ENCODE measurements at regions not wholly inside any gene's neighbourhood (a gene's known extent, or its start where the extent isn't known, plus 50 kb on each side); places are given as distances from the start of the nearest gene placed in this dataset.

DNA sequence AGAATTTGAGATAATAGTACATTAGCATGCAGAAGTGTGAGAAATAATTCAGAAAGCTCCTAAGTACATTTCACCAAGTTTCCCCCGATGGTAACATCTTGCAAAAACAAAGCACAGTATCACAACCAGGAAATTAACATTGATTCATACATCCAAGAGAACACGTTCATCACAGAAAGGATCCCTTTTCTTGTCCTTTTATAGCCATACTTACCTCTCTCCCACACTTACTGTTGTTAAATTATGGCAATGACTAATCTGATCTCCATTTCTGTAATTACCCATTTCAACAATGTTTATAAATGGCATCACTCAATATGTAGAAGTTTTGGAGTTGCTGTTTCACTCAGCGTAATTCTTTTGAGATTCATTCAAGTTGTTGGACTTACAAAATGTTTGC is 1260.0 kb downstream of the CDH8 start:
- TF ChIP-seq EZH2 (IDR thresholded peaks at IDR 0.05; ENCODE audit: borderline replicate concordance, low read length) = no peak
- TF ChIP-seq, protein P1, sequence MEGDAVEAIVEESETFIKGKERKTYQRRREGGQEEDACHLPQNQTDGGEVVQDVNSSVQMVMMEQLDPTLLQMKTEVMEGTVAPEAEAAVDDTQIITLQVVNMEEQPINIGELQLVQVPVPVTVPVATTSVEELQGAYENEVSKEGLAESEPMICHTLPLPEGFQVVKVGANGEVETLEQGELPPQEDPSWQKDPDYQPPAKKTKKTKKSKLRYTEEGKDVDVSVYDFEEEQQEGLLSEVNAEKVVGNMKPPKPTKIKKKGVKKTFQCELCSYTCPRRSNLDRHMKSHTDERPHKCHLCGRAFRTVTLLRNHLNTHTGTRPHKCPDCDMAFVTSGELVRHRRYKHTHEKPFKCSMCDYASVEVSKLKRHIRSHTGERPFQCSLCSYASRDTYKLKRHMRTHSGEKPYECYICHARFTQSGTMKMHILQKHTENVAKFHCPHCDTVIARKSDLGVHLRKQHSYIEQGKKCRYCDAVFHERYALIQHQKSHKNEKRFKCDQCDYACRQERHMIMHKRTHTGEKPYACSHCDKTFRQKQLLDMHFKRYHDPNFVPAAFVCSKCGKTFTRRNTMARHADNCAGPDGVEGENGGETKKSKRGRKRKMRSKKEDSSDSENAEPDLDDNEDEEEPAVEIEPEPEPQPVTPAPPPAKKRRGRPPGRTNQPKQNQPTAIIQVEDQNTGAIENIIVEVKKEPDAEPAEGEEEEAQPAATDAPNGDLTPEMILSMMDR (conservative IDR thresholded peaks at IDR 0.05 in 1 of 2, IDR thresholded peaks at IDR 0.05 in 1 of 2; ENCODE audit: extremely low read depth in 1 of 2, insufficient read depth in 1 of 2, low read depth in 1 of 2, low read length in 2 of 2) = no peak
